HuH-7.5 (cell line): ENCODE measurements at regions not wholly inside any gene's neighbourhood (a gene's known extent, or its start where the extent isn't known, plus 50 kb on each side); places are given as distances from the start of the nearest gene placed in this dataset.

Experiments used
- DNase-seq: peaks from one replicate; pipeline ENCODE4 v3.0.0; 2011; ENCODE audit warnings: low spot score

GRCh38 chr15:46315434-46315833, 680.6 kb downstream of the SQOR start:
- no peak for DNase-seq

- no peak for DNase-seq
These were observed 681.2 kb downstream of the SQOR start for GRCh38 chr15:46316024-46316423.

- DNase-seq = no peak
These were observed 682.2 kb downstream of the SQOR start for GRCh38 chr15:46317029-46317428.

- no peak for DNase-seq
These were observed 687.9 kb downstream of the SQOR start for GRCh38 chr15:46322753-46323152.

GRCh38 chr15:46326173-46326572, 691.3 kb downstream of the SQOR start:
- DNase-seq = no peak

GRCh38 chr15:46328821-46329220, 694.0 kb downstream of the SQOR start:
- no peak for DNase-seq

GRCh38 chr15:46329876-46330275, 695.0 kb downstream of the SQOR start:
- DNase-seq = no peak

- no peak for DNase-seq
These were observed 696.7 kb downstream of the SQOR start for GRCh38 chr15:46331546-46331945.

GRCh38 chr15:46343196-46343935, 708.5 kb downstream of the SQOR start:
- no peak for DNase-seq

- DNase-seq = no peak
These were observed 709.4 kb downstream of the SQOR start for GRCh38 chr15:46344115-46344724.

- DNase-seq = no peak
These were observed 710.1 kb downstream of the SQOR start for GRCh38 chr15:46344915-46345314.

- no peak for DNase-seq
These were observed 719.6 kb downstream of the SQOR start for GRCh38 chr15:46354443-46354842.

- DNase-seq = no peak
These were observed 730.7 kb downstream of the SQOR start for GRCh38 chr15:46365572-46365971.

GRCh38 chr15:46366360-46367007, 731.7 kb downstream of the SQOR start:
- DNase-seq = no peak

- DNase-seq = no peak
These were observed 749.1 kb downstream of the SQOR start for GRCh38 chr15:46383978-46384377.

- no peak for DNase-seq
These were observed 751.5 kb downstream of the SQOR start for GRCh38 chr15:46386356-46386755.

GRCh38 chr15:46389739-46390138, 754.9 kb downstream of the SQOR start:
- DNase-seq = no peak

GRCh38 chr15:46394463-46394862, 759.6 kb downstream of the SQOR start:
- DNase-seq = no peak

GRCh38 chr15:46408312-46408711, 773.5 kb downstream of the SQOR start:
- no peak for DNase-seq

- DNase-seq = no peak
These were observed 775.0 kb downstream of the SQOR start for GRCh38 chr15:46409841-46410301.

- no peak for DNase-seq
These were observed 775.9 kb downstream of the SQOR start for GRCh38 chr15:46410705-46411104.

GRCh38 chr15:46411900-46412299, 777.1 kb downstream of the SQOR start:
- no peak for DNase-seq

- no peak for DNase-seq
These were observed 779.0 kb downstream of the SQOR start for GRCh38 chr15:46413799-46414198.
